Right renal cortex interstitium (tissue), 3 donors: ENCODE measurements at regions not wholly inside any gene's neighbourhood (a gene's known extent, or its start where the extent isn't known, plus 50 kb on each side); places are given as distances from the start of the nearest gene placed in this dataset.

Experiments used
- DNase-seq, 3 donors: peaks; one replicate each; pipeline ENCODE4 v3.0.0-alpha.2; 2013; ENCODE audit warnings: low read depth in 3 of 3, low spot score in 2 of 3

DNA sequence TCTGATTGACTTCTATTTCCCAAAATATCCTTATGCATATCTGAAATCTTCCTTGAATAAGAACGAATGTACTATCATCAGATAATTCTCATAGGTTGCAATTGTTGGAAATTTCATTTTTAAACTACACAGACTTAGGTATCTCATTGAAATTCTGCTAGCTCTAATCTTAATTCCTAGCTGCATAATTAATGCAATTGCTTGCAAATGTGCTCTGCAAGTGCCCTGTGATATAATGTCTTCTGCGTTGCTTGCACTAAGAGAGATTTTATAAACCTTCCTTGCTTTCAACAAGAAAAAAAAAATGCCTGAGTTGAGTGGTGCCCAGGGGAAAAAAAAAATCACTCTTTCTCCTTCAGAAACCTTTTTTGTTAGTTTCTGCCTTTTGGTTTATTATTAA lies 354.9 kb downstream of the TFAP2A start:
- no peak for DNase-seq

DNA sequence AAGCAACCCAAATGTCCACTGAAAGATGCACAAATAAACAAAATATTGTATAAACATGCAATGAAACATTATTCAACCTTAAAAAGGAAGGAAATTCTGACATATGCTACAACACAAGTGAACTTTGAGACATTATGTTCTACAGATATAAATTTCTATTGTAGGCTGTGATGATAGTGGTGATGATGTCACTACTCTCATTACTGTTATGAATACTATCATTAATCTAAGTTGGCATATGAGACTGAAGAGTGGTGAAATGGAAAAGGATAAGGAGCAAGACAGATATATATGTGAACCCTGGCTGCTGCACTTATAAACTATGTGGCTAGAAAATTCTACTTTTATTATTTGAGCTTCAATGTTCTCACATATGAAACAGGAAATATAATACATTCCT lies 360.2 kb downstream of the TFAP2A start:
- no peak for DNase-seq

DNA sequence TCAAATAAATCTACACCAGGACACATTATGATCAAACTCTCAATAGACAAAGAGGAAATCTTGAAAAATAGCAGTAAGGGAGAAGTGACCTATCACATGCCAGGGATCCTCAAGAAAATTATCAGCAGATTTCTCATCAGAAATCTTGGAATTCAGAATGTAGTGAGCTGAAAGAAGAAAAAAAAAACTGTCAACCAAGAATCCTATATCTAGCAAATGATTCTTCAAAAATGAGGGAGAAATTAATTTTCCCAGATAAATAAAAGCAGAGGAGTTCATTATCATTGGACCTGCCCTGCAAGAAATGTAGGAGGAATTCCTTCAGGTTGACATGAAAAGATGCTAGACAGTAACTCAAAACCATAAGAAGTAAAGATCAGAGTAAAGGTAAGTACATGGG lies 363.6 kb downstream of the TFAP2A start:
- no peak for DNase-seq

DNA sequence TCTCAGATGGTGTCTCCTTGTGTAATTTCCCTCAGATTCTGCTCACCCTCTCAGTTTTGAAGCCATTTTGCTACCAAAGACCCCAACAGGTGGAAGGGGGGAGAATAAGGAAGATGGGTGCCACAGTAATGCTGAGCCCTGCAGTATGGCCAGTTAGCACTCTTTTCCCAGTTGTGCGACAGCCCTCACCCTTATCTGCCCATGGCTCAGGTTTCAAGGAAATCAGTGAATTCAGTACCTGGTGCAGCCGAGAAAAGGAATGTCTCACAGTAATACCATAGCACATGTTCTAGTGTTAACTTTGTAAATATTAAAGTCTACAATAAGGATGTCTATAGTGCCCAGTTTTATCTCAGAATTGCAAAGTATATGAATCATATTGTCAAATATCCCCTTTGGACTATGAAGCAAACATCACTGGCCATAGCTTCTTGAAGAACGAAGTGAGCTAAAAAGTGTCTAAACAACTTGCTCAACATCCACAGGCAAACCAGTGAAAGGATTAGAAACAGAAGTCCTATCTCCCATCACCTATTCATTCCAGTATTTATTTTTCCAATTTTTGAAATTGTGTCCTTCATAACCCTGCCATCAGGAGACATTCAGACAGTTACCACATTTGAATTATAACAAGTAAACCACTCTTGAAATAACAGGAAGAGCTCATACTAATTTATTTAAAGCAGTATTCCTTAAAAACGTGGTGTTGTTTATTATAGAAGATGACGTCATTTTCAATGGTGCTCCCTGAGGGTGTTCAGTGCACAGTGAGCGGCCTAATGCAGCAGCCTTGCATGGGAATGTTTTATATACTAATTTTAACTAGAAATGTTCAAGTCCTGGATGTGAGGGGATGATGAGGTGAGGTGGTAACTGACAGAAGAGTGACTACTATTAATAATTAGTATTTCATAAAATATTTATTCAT lies 366.2 kb downstream of the TFAP2A start:
- DNase-seq, result no peak

DNA sequence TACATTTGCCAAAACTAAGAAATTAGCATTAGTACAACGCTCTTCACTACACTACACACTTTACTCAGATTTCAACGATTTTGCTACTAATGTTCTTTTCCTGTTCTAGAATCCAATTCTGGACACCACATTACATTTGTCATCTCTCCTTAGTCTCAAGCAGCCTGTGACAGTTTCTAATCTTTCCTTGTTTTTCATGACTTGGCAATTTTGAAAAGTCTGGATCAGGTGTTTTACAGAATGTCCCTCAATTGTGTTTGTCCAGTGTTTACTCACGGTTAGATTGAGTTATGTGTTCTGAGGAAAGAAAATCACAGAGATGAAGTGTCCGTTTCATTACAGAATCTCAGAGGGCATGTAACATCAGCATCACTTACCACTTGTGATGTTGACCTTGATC lies 372.6 kb downstream of the TFAP2A start:
- DNase-seq, result no peak

DNA sequence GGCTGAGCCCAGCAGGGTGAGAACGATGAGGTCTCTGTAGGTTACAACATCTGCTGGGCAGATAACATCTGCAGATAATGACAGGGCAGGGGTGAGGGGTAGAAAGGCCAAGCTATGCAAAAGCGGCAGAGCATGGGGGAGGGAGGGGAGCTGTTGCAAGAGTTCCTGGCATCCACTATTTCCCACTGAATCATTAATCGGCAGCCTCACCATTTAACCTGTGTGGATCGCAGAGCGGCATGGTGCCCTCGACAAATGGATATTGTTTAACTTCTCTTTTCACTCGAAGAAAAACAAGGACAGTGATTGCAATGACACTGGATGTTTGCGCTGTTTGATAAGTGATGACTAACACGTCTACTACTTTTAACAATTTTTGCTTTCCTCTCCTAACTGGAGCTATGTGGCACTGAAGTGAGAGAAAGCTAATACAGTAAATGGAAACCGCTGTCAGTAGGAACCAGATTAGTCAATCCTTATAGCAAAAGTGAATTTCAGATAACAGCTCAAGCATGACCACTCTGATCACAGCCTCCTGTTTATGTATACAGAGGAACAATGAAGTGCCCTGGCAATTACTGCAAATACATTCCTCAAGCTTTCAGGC lies 381.5 kb downstream of the TFAP2A start:
- no peak for DNase-seq

DNA sequence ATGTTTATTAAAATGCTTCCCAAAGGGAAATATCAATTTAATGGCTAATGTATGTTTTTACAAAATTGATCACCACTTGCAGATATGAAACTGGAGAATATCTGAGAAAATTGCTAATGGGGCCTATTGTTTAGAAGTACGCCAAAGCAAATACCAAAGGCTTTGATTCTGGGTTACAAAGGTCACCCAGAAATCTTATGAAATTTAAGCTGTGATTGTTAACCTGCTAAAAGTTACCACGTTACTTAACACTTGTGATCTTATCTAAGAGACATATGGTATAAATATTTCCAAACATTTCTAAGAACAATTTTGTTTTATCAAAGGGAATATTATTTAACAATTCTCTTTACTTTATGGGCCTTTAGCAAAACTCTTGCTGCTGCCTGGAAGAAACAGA lies 383.3 kb downstream of the TFAP2A start:
- DNase-seq, result no peak

DNA sequence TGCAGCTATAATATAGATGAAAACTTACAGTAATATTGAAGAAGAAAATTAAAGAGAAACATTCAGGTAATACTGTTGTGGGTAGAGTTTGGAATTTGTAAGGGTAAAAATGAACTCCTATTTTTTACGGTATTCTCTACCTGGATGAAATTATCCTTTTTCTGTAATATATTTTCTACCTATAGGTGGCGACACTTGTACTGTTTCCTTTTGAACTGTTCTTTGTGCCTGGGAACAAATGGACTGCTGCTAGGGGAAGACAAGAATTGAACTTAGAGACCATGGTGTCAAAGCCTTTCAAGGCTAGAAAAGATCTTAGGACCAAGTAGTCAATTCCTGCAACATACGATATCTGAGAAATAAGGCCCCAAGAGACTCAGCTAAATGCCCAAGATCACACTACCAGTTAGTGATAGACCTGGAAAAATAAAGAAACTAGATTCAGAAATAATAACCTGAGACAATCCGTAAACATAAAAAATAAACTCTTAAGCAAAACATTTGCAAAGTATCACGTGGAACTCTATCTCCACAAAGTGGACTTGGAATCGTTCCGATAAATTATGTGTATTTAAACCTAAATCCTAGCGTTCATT lies 383.8 kb downstream of the TFAP2A start:
- DNase-seq, result no peak

DNA sequence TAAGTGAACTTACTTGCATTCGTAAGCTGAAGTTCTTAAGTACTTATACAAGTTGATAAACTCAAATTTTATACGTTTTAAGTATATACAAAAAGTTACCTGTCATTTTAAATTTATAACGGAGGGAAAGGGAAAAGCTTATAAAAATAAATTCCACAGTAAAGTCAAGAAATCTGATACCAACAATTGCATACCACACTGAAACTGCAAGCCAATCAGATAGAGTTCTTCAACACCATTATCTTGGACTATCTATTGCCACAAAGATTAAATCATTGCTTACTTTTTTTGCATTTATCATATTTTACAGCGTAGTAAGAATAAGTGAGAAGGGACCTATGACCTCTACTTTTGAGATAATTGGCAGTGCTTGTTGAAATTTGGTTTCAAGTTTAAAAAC lies 386.7 kb downstream of the TFAP2A start:
- no peak for DNase-seq

DNA sequence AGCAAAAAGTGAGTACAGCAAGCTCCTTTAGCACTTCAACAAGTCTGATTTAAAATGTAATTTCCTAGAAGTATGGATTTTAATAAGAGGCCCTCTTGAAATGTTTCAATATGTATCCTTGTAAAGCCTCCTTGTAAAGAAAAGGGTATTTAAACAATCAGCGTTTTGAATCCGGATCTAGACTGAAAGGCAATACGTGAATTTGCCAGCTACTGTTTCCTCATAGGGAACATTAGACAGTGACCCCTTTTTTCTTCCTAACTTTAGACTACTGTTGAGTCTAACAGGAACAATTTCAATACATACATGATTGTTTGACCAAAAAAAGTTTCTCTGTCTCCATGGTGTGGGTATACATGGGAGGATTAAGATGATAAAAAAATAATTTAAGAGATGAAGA lies 395.0 kb downstream of the TFAP2A start:
- no peak for DNase-seq

DNA sequence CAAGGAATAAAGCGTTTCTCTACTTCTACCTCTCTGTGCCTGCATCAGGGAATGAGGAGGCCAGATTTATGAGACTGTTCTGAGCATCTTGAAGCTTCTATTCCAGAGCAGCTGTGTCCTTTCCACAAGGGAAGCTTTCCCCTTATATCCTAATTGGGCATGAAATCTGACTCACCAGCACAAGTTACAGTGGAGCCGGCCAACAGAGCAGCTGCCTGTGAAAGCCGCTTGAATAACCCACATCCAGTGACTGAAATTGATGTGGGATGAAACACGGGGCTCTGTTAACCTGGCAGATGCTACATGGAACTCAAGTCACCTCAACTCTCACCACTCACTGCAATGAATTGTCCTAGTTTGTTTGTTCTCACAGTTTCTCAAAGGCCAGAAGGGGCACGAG lies 400.3 kb downstream of the TFAP2A start:
- DNase-seq, result no peak

DNA sequence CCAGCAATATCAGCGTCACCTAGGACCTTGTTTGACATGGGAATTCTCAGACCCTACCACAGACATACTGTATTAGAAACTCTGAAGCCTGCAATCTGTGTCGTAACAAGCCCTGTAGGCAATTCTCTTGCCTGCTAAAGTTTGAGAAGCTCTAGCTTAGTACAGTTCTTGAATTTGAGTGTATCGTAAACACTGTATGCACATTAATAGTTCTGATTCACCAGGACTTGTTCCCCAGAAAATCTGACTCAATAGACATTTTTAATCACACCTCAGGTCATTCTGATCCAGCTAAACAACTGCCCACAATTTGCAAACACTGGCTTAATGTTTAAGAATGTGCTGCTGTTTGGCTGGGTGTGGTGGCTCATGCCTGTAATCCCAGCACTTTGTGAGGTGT lies 414.3 kb downstream of the TFAP2A start:
- no peak for DNase-seq

DNA sequence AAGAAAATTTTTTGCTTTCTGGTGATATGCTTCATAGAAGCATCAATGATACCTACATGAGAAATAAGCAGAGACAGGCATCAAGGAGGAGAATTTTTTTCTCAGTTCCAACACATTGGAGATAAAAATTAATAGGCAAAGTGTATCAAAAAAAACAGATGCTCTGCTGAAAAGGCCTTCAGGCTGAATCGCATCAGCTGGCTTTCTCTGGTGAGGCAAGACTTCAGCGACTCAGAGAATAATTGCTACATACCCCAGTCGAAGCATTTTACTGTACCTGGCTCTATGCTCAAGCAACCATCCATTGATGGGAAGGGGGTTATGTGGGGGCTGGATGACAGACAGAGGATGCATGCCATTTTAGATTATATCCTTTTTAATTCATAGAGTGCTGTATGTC lies 415.1 kb downstream of the TFAP2A start:
- no peak for DNase-seq

DNA sequence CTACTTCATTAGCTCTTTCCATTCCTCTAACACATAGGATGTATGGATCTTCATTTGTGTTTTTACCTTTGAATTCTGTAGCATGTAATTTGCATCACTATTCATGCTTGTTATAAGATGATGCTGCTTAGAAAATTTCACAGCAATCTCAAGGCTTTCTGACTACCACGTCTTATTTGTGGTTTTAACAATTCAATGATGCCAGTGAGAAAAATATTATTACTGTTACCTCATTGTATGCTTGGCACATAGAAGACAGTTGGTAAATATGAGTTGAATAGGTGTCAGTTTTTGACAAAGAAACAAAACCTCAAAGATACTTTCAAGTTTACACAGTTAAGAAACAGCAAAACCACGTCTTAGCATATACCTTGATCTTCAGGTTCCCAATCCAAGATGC lies 428.6 kb downstream of the TFAP2A start:
- DNase-seq, result no peak

DNA sequence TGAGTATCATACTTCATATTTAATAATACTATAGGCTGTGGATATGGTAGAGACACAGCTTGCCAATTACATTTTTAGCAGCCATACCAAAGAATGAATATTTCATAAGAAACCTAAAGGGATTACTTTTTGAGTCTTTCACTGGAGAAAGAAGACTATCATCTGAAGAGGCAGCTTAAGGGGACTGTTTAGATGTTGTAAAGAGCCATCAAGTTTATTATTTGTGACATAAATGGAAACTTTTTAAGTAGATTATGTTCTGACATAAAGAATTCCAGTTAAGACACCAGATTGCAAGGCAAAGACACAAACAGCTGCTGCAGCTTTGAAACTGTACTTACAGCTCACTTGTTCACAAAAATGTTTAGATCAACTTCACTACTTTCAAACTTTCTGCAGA lies 429.4 kb downstream of the TFAP2A start:
- no peak for DNase-seq

DNA sequence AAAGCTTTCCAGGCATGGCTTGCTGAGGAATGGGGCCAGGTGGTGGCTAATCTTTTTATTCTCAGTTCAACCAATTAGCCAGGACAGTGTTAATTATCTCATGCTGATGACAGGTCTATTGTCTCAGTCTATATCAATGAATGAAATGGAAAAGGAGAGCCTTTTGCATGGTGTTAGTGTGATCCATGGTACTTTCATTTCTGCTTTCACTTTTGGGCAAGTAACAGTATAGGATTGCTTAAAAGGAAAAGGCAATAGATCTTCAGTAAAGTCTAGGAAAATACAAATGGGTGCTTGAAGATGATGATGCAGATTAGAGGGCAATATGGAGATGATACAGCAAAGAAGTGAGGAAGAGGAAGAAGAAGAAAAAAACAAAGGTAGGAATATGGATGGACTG lies 430.3 kb downstream of the TFAP2A start:
- DNase-seq, result no peak

DNA sequence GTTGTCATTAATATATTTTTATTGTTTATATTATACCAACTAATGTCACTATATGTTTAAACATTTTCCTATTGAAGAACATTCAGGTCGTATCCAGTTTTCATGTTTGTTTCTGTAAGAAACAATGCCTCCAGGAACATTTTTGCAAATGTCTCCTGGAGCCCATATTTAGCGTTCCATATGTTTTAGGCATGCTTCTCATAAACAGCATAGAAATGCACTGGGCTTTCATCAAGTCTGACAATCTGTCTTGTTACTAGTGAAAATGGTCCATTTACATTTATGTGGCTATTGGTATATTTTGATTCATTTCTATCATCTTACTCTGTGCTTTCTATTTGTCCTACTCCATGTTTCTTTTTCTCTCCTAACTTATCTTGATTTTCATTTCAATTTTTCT lies 431.7 kb downstream of the TFAP2A start:
- no peak for DNase-seq

DNA sequence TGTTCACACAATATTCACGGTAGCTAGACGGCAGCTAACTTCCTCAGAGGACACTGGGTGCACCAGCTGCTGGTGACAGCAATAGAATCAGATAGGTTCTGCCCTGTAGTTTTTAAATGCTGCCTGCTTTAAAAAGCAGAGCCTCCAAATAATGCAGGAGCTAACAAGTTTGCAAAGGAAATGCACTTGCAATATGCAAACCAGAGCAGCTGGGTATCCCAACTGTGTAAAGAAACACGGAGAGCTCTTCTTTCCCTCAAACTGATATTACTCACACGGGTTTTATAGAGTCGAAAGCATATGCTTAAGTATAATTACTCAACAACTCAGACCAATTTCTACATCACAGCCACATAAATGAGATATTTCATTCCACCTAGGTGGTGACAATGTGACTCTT lies 432.7 kb downstream of the TFAP2A start:
- DNase-seq, result no peak

DNA sequence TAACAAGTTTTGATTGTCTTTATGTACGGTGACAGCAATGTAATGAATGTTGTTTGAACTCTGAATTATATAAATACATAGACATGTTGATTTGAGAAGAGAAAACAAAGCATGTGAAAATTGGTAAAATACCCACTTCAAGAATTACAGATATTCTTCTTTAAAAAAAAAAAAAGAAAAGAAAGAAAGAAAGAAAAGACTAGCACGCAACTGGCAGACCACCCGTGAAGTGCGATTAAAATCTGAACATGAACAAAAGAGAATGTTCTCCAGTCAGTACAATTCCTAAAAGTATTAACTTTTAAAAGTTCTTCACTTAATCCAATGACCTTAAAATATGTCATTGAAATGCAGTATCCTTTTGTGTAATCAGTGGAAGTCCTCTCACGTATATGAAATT lies 434.9 kb downstream of the TFAP2A start:
- DNase-seq, result no peak

DNA sequence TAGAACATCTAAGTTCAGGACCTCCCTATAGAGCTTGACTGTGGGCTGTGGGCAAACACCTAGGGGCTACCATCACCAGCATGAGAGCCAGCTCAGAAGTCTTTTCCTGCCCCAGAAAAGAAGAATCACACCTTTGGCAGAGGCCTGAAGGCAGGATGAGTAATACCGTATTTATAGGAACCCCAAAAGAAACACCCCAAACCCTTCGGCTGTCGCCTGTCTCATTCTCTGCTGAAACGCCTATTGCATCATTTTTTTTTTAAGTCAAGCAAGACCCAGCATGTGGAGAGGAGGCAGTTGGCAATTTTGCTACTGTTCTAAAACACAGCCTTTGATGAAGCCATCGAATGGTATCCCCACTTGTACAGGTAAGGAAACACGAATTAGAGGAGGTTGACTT lies 436.4 kb downstream of the TFAP2A start:
- DNase-seq, result no peak

DNA sequence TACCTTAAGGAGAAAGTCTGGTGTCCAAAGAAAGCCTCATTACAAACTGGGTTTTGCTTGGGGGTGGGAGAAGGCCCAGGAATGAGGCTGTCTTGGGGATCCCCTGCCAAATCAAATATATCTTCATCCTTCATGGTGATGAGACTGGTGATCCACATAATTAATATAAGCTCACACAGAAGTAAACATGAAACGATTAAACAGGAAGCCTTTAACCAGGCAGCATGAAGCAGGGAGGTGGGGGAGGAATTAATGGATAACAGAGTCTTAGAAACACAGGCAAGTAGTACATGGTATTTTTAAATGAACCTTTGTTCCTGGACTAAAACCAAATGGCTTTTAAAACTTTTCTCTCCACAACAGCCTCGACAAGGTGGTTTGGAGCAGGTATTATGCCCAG lies 437.5 kb downstream of the TFAP2A start:
- peak; percentile 10 to 60 (median 48) for DNase-seq

DNA sequence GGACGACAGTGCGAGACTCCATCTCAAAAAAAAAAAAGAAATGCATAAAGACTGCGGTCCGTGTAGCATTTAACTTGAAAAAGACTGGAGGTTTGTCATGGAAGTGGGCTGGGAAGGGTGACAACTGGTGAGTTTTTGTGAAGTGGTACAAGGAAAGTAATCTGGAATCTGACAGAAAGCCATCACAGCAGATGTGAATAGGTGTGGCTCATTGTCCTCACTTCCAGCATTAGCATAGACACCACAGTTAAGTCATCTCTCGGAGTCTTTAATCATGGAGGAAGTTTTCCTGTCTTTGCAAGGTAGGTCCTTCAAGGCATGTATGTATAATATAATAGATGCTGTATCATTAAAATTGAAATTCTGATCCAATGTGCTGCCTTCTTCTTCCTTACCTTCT lies 453.2 kb downstream of the TFAP2A start:
- no peak for DNase-seq
